ENCODE measurements at regions not wholly inside any gene's neighbourhood (a gene's known extent, or its start where the extent isn't known, plus 50 kb on each side); places are given as distances from the start of the nearest gene placed in this dataset.

- DNase-seq: no peak
These were observed 65.8 kb upstream of the CFAP20DC start for GRCh38 chr3:59115364-59116232.

GRCh38 chr3:59107856-59108815 lies 58.3 kb upstream of the CFAP20DC start:
- no peak for DNase-seq

- DNase-seq: no peak
These were observed 56.3 kb upstream of the CFAP20DC start for GRCh38 chr3:59106085-59106648.

- DNase-seq: no peak
These were observed 53.7 kb upstream of the CFAP20DC start for GRCh38 chr3:59103552-59103951.

- DNase-seq: no peak
These were observed 51.5 kb upstream of the CFAP20DC start for GRCh38 chr3:59101231-59101736.
